OCI-LY3 (cell line): ENCODE measurements at regions not wholly inside any gene's neighbourhood (a gene's known extent, or its start where the extent isn't known, plus 50 kb on each side); places are given as distances from the start of the nearest gene placed in this dataset.

ENCODE experiments used
- CTCF ChIP-seq: fragments of 200-600, 300-600 bp; sonication (generic); IDR thresholded peaks from 2 replicates; pipeline ENCODE4 v1.5.1; 2014; ENCODE audit warnings: antibody characterized with exemption, low read length, low read depth
- EZH2phosphoT487 ChIP-seq: fragments of 200-600 bp; shearing (Covaris generic); IDR thresholded peaks from 2 replicates; pipeline ENCODE4 v1.6.1; 2018; ENCODE audit warnings: antibody characterized with exemption, mixed run types, low read depth

GRCh38 chr7:16034866-16035265, 348.4 kb upstream of the MEOX2 start:
- TF ChIP-seq CTCF: no peak
- TF ChIP-seq EZH2phosphoT487: no peak
